GM21526 (cell line): ENCODE measurements at regions not wholly inside any gene's neighbourhood (a gene's known extent, or its start where the extent isn't known, plus 50 kb on each side); places are given as distances from the start of the nearest gene placed in this dataset.

Experiments
- ATAC-seq: cut with Tn5 transposase; IDR thresholded peaks from one replicate; pipeline ENCODE4 v1.9.1; 2021; ENCODE audit warnings: moderate library complexity; ENCODE audit not compliant: unreplicated experiment, low FRiP score

DNA sequence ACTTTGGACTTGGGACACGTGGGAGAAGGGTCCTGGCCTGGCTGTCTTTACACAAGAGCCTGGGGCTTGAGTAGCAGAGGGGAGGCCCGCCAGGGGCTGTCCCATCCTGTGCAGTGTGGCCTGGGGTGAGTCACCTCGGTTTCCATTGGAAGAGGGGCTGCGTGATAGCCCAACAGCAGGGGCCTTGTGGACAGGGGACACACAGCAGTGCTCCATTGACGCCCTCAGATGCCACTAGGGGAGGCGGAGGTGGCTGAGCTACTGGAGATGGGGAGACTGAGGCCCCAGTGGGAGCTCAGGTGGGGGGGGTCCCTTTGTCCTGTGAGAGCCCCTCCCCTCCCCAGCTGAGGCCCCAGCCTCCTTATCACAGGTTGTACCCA is 50.0 kb upstream of the RNU6ATAC start:
- ATAC-seq: no peak

DNA sequence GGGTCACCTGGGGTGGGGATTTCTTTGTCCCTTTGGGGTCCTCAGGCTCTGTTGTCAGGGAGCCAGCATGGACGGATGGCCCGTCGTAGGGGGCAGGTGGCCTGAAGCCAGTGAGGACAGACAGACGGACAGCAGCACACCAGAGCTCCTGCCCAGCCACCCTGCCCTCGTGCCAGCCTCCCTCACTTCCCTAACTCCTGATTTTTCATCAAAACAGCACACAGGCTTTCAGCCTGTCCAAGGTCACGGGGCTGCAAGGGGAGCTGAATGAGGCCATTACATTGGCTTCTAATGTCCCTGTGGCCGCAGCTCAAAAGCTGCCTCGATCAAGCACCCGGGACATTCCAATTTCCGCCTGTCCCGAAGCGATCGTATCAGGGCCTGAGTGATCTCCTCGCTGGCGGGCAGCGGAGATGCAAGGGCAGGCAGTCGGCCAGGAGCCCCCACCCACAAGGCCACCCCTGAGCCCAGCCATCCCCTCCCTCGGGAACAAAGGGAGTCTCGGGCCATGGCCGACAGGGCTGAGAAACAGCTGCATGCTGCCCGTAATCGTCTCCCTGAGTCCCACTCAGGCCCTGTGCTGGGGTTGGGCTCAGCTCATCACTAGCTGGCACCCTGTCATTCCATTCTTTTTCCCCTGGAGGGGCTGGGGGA is 50.5 kb upstream of the RNU6ATAC start:
- ATAC-seq: no peak

DNA sequence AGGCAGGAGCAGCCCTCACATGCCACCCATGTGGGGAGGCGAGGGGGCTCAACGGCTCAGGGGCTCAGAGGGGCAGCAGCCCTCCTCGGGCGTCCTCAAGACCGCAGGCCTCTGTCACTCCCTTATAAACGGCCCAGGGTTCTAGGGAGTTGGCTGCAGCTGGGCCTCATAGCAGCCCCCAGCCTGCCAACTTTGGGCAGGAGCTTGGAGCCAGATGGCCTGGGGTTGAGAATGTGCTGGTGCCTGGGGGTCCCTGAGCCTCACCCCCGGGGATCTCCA is 51.0 kb upstream of the RNU6ATAC start:
- no peak for ATAC-seq

DNA sequence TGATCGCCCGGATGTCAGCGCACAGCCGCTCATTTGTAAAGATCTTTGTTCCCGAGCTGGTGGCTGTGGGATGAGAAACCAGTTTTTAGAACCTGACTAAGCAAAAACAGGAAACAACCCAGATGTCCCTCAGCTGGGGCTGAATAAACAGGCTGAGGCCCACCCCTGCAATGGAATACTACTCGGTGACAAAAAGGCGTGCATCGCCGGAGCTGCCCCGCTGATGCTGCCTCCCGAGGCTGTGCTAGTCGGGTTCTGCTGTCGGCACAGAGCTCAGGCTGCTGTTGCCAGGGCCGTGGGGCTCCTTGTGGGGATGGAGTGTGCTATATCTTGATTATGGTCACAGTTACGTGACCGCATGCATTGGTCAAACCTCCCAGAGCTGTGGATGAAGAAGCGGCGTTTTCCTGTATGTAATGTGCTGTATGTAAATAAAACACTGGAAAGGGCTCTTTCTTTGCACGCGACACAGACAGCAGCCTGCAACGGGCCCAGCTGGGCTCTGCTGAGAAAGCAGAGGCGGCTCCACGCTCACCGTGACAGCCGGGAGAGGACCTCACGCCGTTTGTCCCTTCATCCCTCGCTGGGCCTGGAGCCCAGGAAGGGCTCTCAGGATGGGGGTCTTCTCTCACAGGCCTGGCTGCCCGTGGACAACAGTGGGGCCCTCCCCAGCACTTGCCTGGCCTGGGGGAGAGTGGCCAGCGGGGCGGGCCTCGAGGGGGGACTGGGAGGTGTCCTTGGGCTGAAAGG is 51.5 kb upstream of the RNU6ATAC start:
- ATAC-seq: no peak

DNA sequence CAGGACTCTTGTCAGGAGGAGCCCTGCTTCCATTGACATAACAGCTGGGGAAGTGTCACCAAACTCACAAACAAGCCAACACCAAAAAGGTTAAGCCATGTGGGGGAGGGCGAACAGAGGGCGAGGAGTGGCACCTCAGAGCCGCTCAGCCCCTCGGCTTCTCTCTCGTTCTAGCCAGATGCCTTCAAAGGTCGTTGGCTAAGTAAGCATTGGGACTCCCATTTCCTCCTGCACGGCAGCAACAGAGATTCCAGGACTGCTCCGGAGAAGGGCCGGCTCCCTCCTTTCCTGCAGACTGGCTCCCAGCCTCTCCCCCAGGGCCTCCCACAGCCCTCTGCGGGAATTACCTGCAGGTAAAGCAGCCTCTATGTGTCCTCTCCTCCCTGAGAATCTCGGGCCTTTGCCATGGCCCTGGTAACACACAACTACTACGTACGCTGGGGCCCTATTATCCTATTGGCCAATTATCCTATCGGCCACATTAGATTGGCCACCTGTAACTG is 52.1 kb upstream of the RNU6ATAC start:
- ATAC-seq: no peak

DNA sequence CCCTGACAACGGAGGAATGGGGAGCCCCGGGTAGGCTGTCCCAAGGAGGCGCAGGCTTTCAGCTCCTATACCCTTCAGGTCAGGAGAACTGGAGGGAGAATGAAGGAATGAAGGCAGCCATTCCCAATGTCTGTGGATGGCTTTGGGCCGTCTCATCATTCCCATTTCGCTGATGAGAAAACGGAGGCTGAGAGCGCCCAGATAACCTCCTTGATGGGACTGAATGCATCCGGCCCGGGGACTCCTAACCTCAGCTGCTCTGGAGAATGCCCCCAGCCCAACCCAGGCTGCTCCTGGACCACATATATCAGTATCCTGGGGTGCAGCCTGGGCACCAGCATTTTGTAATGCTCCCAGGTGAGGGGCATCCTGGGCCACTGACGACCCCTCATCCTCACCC is 52.6 kb upstream of the RNU6ATAC start:
- ATAC-seq: no peak

DNA sequence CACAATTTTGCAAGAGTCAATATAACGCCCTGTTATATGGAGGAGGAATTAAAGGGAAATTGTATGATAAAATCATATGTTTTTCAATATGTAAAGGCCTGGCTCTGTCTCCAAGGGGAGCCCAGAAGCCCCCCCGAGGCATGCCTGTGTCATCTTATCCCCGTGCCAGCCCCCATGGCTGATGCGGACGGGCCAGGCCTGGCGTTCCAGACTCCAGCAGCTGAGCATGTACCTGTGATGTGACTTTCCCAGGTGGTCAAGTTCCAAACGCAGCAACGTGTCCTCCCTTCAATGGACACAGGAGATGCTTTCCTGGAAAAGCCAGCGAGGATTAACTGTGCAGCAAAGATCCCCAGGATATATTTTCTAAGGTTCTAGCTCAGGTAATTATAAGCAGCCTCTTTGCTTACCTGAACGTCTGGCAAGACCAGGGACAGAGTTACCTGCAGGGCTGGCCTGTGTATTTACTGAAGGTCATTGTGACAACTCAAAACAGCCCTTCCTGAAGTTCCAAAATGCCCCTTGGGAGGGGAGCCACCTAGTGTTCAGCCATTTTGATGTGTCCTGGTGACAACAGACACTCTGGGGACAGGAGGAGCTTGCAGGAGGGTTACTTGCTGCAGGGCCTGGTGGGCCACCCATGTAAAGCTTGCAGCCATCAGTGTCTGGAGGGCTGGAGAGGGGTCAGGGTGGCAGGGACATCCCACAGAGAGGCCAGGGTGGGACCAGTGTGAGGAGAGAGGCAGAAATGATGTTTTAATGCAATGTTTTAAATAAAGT is 53.3 kb upstream of the RNU6ATAC start:
- ATAC-seq: no peak

DNA sequence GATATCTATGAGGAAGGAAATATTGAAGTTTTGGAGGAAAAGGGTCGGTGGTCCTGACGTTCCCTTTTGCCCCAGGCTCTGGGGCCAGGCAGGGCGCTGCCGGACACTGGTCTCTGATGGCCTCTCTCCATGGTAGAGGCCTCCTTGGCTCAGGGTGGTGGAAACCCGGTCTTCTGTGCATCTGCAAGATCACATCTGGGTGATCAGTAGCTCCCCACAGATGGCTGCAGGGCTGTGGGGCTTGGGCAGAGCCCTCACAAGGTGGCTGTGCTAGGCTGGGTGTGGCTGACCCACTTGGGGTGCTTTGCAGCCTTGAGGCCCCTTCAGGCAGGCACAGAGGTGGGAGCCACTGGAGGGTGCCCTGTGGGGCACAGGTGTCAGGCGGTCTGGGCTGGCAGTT is 53.9 kb upstream of the RNU6ATAC start:
- no peak for ATAC-seq

DNA sequence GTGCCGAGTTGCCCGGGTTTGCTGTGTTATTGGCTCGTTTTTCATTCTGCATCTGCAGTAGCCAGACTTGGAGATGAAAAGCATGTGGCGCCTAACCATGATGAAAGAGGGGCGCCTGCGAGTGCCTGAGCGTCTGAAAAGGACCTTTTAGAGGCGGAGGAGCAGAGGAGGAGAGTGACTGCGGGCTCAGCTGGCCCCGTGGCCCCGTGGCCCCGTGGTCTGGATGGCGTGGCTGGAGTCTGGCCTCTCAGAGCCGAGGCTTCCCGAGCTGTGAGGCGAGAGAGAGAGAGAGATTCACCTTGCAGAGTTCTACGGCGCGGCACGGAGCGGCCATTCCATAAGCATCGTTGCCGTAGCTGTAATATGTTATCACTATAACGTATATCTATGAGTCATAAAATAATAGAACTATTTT is 55.3 kb upstream of the RNU6ATAC start:
- ATAC-seq: no peak

DNA sequence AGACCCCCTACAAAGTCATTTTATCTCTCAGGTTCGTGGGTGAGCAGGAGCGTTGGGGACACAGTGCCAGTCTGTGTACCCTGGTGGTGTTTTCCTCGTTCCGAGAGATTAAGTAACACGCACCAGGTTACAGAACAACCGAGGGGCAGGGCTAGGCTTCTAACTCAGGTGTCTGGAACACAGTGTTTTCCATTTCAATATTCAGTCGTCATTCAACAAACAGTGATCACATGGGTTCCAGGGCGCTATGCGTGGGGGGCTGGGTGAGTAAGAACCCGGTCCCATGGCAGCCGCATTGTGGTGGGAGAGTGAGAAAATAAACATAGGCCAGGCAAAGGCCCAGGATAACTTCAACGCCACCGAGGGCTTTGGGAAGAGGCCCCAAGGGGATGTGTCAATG is 55.9 kb upstream of the RNU6ATAC start:
- ATAC-seq: no peak

DNA sequence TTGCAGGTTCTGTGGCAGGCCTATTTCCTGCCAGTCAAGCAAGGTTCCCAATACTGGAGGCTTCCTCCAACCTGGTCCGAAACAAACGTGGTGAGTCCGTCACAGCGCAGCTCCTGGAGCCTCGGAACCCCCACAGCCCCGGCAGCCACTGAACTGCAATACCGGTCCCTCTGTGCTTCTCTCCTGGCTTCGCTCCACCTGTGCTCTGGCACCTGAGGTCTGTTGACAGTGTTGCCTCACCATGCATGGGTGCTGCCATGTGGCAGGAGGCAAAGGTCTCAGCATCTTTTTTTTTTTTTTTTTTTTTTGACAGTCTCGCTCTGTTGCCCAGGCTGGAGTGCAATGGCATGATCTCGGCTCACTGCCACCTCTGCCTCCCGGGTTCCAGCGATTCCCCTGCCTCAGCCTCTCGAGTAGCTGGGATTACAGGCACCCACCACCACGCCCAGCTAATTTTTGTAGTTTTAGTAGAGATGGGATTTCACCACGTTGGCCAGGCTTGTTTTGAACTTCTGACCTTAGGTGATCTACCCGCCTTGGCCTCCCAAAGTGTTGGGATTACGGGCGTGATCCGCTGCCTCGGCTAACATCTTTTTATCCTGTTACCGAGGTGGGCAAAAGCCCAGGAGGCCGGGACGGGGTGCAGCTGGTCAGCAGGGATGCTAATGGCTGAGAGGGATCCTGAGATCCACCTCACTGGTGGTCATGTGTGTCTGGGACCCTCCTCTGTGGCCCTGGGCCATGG is 57.1 kb upstream of the RNU6ATAC start:
- ATAC-seq: no peak

DNA sequence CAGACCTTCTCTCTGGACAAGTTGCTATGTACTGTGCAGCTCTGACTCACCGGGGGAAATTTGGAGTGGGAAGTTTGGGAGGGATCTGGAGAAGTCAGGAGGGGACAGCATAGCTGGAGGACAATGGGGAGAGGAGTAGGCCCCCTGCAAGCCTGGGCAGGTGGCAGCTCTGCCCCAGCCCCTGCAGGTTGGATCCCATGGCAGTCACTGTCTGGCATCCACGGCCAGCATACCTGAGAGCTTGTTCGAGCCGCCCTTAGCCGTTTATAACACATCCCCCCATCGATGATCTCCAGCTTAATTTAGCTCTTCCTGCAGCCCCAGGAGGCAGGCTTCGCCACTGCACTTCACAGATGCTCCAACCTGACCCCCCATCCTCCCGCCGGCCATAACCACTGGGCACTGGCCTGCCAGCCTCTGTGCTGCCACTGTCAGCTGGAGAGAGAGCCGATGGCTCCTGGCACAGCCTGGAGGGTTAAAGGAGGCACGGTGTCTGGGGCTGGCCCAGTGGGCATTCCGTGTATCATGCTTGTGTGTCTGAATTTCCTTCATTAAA is 57.7 kb upstream of the RNU6ATAC start:
- no peak for ATAC-seq

DNA sequence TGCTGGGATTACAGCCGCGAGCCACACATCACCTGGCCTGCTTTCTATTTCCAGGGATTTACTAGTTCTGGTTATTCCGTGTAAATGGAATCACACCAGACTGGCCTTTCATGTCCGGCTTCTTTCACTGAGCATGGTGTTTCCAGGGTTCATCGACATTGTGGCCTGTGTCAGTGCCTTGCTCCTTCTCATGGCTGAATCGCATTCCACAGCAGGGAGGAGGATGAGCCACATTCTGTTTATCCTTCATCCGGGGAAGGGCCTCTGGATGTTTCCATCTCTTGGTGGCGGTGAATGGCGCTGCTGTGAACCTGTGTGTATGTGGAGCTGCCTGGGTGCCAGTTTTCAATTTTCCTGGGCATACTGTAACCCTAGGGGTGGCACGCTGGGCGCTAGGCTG is 58.7 kb upstream of the RNU6ATAC start:
- no peak for ATAC-seq

DNA sequence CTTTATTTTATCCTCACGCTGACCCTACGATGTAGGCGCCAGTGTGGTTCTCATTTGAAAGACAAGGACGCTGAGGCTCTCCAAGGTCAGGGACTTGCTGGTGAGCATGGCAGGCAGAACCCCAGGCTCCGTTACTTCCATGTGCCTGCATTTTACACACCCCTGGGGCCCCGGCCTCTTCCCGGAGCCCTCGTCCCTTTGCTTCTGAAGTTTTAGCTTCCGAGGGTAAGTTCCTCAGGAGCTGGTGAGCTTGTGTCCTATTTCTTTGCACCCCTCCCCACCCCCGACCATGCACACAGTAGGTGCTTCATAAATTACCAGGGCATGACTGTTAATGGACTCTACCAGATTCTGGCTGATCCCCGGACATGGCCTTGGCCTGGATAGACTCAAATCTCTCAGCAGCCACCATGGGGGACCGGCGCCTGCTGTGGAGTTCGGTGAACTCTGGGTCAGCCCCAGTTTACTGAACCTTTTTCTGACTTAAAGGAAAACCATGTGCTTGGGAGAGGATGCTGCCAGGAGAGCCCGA is 59.3 kb upstream of the RNU6ATAC start:
- no peak for ATAC-seq

DNA sequence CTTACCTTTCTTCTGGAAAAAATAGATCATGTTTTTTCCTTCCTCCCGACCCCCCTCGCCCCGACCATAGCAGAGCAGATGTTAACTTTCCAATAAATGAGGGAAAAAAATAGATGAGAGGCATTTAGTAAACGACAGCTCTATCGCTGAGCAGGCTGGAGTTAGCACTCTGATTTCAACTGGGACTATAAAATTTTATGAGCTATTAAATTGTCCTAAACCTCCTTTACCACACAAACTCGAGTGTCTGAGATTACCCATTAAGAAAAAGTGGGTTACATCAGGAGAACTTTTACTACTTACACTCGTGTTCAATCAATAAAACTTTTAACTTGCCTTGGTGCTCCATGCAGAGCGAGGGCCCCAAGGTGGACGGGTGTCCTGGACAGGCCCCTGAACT is 59.8 kb upstream of the RNU6ATAC start:
- ATAC-seq: no peak

DNA sequence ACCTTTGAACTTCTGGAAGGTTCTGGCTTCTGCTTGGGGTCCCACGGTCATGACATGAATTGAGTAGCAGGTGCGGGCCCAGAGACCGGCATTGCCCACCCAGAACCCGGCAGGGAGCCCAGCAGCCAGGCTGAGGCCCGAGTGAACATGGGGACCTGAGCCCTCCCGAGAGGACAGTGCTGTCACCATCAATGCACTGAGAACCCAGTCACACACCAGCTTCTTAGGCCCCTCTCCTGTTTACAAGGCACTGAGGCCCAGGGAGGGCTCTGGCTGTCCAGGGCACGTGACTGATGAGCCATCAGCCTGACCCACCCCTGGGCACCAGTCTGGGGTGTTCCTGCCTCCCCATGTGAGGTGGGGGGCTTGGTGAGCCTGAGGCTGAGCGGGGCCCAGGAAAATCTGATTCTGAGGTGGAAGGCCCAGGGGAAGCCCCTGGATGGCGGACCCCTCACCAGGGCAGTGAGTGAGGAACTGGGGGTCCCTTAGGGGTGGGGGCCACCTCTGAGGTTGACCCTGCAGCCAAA is 60.3 kb upstream of the RNU6ATAC start:
- no peak for ATAC-seq

DNA sequence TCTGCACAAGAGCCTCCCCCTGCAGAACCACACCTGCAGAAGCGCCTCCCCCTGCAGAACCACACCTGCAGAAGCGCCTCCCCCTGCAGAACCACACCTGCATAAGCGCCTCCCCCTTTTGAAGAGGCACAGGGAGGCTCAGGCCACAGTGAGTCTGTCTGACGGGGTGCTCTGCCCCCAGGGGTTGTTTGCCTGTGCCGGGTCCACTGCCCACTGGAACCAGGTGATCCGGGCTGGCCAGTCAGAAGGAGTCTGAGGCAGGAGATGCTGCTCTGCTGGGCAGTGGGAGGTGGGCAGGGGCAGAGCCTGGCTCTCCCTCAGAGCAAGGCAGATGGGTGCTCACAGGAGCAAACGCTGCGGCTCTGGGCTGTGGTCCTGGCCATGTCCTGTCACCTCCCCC is 60.8 kb upstream of the RNU6ATAC start:
- no peak for ATAC-seq

DNA sequence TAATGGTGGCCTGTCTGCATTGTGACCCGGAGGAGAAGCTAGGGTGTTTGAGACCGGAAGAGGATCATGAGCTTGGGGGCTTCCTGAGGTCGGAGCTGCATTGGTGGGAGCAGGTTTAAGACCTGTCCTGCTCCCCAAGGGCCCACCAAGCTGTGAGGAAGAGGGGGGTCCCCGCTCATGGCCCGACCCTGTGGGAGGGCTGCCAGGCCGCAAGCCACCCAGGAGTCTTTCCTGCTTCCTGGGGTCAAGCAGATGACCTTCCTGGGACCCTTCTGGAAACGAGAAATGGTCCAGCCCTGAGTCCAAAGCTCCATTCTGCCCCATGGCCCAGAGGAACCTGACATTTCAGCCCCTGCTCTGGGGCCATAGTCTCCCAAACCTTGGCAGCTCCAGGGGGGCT is 61.5 kb upstream of the RNU6ATAC start:
- ATAC-seq: no peak

DNA sequence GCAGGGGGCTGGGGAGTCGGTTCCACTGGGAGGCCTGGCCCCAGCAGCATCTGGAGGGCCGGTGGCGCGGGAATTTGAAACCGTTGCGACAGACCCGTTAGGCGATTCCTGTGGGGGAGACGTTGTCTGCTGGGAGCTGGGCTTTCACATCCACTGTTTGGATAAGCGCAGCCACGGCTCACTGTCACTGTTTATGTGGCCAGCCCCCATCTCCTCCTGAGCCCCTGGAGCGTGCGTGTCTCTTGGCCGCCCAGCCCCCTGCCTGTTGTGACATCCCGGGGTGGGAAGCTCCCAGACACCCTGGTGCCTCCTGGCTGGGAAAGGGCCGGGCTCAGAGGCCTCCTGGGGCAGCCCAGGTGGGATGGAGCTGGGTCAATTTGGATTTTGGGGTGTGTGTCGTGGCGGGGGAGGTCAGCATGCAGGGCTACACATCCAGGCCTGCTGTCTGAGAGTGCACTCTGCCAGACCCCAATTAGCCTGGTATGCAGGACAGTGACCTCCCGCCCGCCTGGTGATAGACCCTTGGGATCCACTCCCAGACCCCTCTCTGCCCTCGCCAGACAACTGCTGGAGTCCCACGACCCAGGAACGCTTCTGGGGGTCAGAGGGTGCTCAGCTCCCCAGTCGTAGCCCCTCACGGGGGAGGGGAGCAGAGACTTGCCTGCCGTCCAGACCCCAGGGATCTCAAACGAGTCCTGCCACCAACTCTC is 62.0 kb upstream of the RNU6ATAC start:
- ATAC-seq: no peak
